ENCODE measurements at regions not wholly inside any gene's neighbourhood (a gene's known extent, or its start where the extent isn't known, plus 50 kb on each side); places are given as distances from the start of the nearest gene placed in this dataset.

- Histone ChIP-seq H3K9me3 (no peaks in the 10 kb centered on the region), H3K27me3 (no peaks in the 10 kb centered on the region), H3K4me1 (no peaks in the 10 kb centered on the region), H3K36me3 (no peaks in the 10 kb centered on the region), H3K27ac (no peak overlapping the region), H3K4me3 (no peak overlapping the region)
- DNase-seq (ENCODE audit: extremely low spot score in 2 of 2): no peak
- TF ChIP-seq POLR2A (IDR thresholded peaks at IDR 0.05): no peak
- no peak for TF ChIP-seq CTCF (IDR thresholded peaks at IDR 0.05)
- TF ChIP-seq POLR2AphosphoS5 (IDR thresholded peaks at IDR 0.05; ENCODE audit: insufficient read depth in 1 of 2, low read depth in 1 of 2): no peak
- intact Hi-C loops (cut with DNase I): no loop called here
Measured at GRCh38 chr5:60446917-60447316, 253.0 kb downstream of the DEPDC1B start.

GRCh38 chr5:60445921-60446320 lies 254.0 kb downstream of the DEPDC1B start:
- intact Hi-C loops (cut with DNase I): no loop called here
- DNase-seq (ENCODE audit: extremely low spot score in 2 of 2): no peak
- Histone ChIP-seq H3K4me1 (no peaks in the 10 kb centered on the region), H3K9me3 (no peaks in the 10 kb centered on the region), H3K4me3 (no peak overlapping the region), H3K27me3 (no peaks in the 10 kb centered on the region), H3K27ac (no peak overlapping the region), H3K36me3 (no peaks in the 10 kb centered on the region)
- TF ChIP-seq POLR2AphosphoS5 (IDR thresholded peaks at IDR 0.05; ENCODE audit: insufficient read depth in 1 of 2, low read depth in 1 of 2) (no peak), CTCF (IDR thresholded peaks at IDR 0.05) (no peak), POLR2A (IDR thresholded peaks at IDR 0.05) (no peak)

- intact Hi-C loops (cut with DNase I): no loop called here
- H3K27me3 ChIP-seq: no peaks in the 10 kb centered on the region
- no peaks in the 10 kb centered on the region for H3K9me3 ChIP-seq
- no peaks in the 10 kb centered on the region for H3K36me3 ChIP-seq
- no peak overlapping the region for H3K27ac ChIP-seq
- H3K4me1 ChIP-seq: no peaks in the 10 kb centered on the region
- TF ChIP-seq POLR2A (IDR thresholded peaks at IDR 0.05): no peak
- no peak for TF ChIP-seq POLR2AphosphoS5 (IDR thresholded peaks at IDR 0.05; ENCODE audit: insufficient read depth in 1 of 2, low read depth in 1 of 2)
- no peak for TF ChIP-seq CTCF (IDR thresholded peaks at IDR 0.05)
- DNase-seq (ENCODE audit: extremely low spot score in 2 of 2): no peak
- H3K4me3 ChIP-seq: no peak overlapping the region
Measured at GRCh38 chr5:60445427-60445826, 254.5 kb downstream of the DEPDC1B start.

DNA sequence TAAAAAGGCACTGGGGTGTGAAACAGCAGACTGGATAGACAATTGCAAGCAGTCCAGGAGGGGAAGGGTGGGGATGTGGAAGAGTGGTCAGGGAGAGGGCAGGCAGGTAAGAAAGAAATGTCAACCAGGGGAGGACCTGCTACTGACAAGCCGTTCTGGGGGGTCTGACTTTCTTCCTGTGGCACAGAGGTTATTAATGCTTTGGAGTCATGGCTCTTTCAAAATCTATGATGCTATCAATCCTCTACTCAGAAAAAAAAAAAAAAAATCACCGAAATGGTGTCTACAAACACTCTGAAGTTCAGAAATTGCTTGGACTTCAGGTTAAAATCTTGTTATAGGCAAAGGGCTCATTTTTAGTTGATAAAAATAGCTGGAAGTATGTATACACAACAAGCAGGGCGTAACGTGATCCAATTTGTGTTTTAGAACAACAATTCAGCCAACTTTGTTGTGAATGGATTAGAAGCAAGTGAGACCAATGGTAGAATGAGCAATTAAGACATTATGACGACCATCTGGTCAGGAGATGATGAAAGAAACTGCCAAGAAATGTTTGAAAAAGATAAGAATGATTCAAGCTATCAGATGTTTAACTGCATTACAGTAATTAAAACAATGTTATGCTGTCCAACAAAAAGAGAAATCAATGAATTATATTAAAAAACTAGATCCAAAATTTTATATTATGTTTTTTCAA lies 255.2 kb downstream of the DEPDC1B start:
- H3K36me3 ChIP-seq: no peaks in the 10 kb centered on the region
- intact Hi-C loops (cut with DNase I): no loop called here
- no peak overlapping the region for H3K4me3 ChIP-seq
- H3K27me3 ChIP-seq: no peaks in the 10 kb centered on the region
- H3K27ac ChIP-seq: no peak overlapping the region
- DNase-seq (ENCODE audit: extremely low spot score in 2 of 2): no peak
- TF ChIP-seq POLR2AphosphoS5 (IDR thresholded peaks at IDR 0.05; ENCODE audit: insufficient read depth in 1 of 2, low read depth in 1 of 2) (no peak), POLR2A (IDR thresholded peaks at IDR 0.05) (no peak), CTCF (IDR thresholded peaks at IDR 0.05) (no peak)
- no peaks in the 10 kb centered on the region for H3K9me3 ChIP-seq
- H3K4me1 ChIP-seq: no peaks in the 10 kb centered on the region

DNA sequence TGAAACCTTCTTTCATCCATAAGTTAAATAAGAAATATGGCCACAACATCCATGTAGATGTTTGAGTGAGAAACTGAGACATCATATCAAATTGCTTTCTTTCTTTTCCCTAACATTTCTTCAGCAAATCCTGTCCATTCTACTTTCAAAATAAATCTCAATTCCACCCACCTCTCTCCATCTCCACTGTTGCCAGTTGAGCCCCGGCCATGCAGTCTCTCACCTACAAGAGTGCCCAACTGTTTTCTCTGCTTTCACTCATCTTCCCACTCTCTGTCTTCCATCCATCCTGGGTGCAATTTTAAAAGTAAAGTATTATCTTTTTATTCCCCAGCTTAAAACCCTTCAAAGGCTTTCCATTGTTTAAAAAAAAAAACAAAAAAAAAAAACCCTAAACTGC lies 260.4 kb downstream of the DEPDC1B start:
- intact Hi-C loops (cut with DNase I): no loop called here
- no peaks in the 10 kb centered on the region for H3K9me3 ChIP-seq
- H3K27me3 ChIP-seq: no peaks in the 10 kb centered on the region
- H3K4me1 ChIP-seq: no peaks in the 10 kb centered on the region
- H3K4me3 ChIP-seq: no peak overlapping the region
- H3K36me3 ChIP-seq: no peaks in the 10 kb centered on the region
- no peak overlapping the region for H3K27ac ChIP-seq
- no peak for DNase-seq (ENCODE audit: extremely low spot score in 2 of 2)
- TF ChIP-seq CTCF (IDR thresholded peaks at IDR 0.05): no peak
- no peak for TF ChIP-seq POLR2A (IDR thresholded peaks at IDR 0.05)
- TF ChIP-seq POLR2AphosphoS5 (IDR thresholded peaks at IDR 0.05; ENCODE audit: insufficient read depth in 1 of 2, low read depth in 1 of 2): no peak
